Esophagus squamous epithelium (tissue), 5 donors: ENCODE measurements at regions not wholly inside any gene's neighbourhood (a gene's known extent, or its start where the extent isn't known, plus 50 kb on each side); places are given as distances from the start of the nearest gene placed in this dataset.

ENCODE experiments used
- DNase-seq: peaks from one replicate; lab custom pipeline; 2025; lab: John Stamatoyannopoulos, UW
- H3K27ac ChIP-seq, 4 donors: fragments of 200-600 bp; sonication (generic); one replicate each; pipeline ENCODE4 v1.5.1; 2016 to 2019; ENCODE audit warnings: mild to moderate bottlenecking in 1 of 4
- H3K27me3 ChIP-seq, 4 donors: fragments of 200-600 bp; sonication (generic); 1 replicate in 3 of 4; 2 replicates in 1 of 4; pipeline versions ENCODE4 v1.5.1 to v1.6.0; 2017 to 2021; ENCODE audit warnings: antibody characterized with exemption in 1 of 4
- H3K36me3 ChIP-seq, 3 donors: fragments of 200-600 bp; sonication (generic); one replicate each; pipeline ENCODE4 v1.5.1; 2016 to 2019
- H3K4me1 ChIP-seq, 3 donors: fragments of 200-600 bp; sonication (generic); one replicate each; pipeline ENCODE4 v1.5.1; 2017 to 2019
- H3K4me3 ChIP-seq, 4 donors: fragments of 200-600 bp; sonication (generic); 1 replicate in 3 of 4; 2 replicates in 1 of 4; pipeline ENCODE4 v1.5.1; 2016 to 2019; ENCODE audit warnings: mild to moderate bottlenecking in 2 of 4, moderate library complexity in 1 of 4
- H3K9me3 ChIP-seq, 3 donors: fragments of 200-600 bp; sonication (generic); one replicate each; pipeline ENCODE4 v1.5.1; 2016 to 2019
- CTCF ChIP-seq, 6 experiments: fragments of 450-650 bp in 4 of 6; fragments of 200-600 bp in 2 of 6; sonication (generic) in 2 of 6; IDR thresholded peaks; one replicate each; pipeline ENCODE4 v1.5.1; 2016 to 2019; ENCODE audit warnings: antibody characterized with exemption in 6 of 6, mild to moderate bottlenecking in 4 of 6, moderate library complexity in 4 of 6
- POLR2A ChIP-seq, 4 donors: fragments of 450-650 bp; IDR thresholded peaks; one replicate each; pipeline ENCODE4 v1.6.1; 2017; ENCODE audit warnings: antibody characterized with exemption in 4 of 4, mild to moderate bottlenecking in 4 of 4, moderate library complexity in 3 of 4
- WGBS, 2 donors: methylation state at CpG; one replicate each; pipeline ENCODE4 v1.1.5; 2018; 5-methylcytosine and 5-hydroxymethylcytosine counted together
- intact Hi-C: fragments of 100-400 bp; cut with DNase I; formaldehyde crosslinking; loops from one replicate; pipeline ENCODE4 v1.15.0; 2022
- donor health status: DM: yes; HTN: yes; CAD: no.

DNA sequence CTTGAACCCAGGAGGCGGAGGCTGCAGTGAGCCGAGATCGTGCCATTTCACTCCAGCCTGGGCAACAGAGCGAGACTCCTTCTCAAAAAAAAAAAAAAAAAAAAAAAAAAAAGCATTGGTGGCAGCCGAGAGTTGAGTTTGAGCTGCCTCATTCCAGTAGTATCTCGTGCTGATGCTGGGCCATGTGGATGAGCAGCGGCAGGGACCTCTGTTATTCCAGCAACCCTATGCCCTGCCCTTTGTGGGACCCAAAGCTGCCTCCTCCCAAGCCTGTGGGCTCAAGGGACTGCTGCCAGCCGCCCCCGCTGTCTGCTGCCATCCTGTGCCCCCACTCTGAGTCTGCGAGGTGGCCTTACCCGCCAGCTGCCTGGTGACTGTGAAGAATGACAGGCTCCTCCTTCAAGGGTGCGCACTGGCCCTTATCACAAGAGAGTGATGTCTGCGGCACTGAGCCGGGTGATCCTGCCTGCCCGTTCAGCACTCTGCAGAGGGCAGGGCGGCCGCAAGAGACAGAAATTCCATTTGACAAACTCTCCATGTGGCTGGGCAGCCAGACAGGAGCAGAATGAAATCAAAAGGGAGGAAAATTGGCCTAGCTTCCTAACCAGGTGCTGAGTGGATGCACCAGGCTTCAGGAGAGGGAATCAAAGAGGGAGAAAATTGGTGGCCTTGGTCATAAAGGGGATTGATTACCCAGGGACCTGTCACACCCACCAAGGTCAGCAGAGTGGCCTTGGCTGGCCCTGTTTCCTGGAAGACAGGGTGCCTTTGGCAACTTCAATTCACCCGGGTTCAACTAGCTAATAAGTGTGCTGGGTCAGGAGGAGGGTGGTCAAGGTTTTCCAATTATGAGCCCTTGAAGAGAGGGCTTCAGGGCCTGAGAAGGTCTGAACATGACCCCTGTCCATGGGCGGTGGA is 65.3 kb upstream of the ZMIZ1 start:
- Histone ChIP-seq H3K9me3 (no peaks in the 10 kb centered on the region), H3K4me3 (no peak overlapping the region), H3K27ac (peak overlapping the region; percentile 63 to 88 (median 72)), H3K27me3 (no peaks in the 10 kb centered on the region), H3K4me1 (peaks cover 4 to 60% (median 14%) of the 10 kb centered on the region in 3 donors), H3K36me3 (no peaks in the 10 kb centered on the region)
- TF ChIP-seq CTCF (IDR thresholded peaks at IDR 0.05) (no peak), POLR2A (IDR thresholded peaks at IDR 0.05) (no peak)
- WGBS, 2 donors = 85 to 88% methylated on average over 9 to 11 of the region's 19 CpGs
- intact Hi-C loops = no loop called here
- no peak for DNase-seq

DNA sequence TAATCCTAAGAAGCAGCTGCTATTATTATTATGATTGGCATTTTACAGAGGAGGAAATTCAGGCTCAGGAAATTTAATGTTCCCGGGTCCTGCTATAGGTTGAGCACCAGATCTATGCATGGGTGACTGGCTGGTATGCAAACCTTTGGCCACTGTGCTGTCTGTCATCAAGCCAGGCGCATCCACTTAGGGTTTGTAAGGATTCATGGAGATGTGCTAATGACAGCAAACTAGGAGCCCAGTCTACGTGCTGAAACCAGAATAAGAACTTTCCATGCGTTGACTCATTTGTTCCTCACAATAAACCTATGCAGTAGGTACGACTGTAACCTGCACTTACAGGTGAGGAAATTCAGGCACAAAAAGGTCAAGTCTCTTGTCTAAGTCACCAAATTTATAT is 64.5 kb upstream of the ZMIZ1 start:
- Histone ChIP-seq H3K27me3 (no peaks in the 10 kb centered on the region), H3K4me3 (no peak overlapping the region), H3K4me1 (peaks cover 4 to 63% (median 14%) of the 10 kb centered on the region in 3 donors), H3K27ac (peak overlapping the region; percentile 35 to 88 (median 66)), H3K9me3 (no peaks in the 10 kb centered on the region), H3K36me3 (no peaks in the 10 kb centered on the region)
- intact Hi-C loops = no loop called here
- TF ChIP-seq POLR2A (IDR thresholded peaks at IDR 0.05) = no peak
- TF ChIP-seq CTCF (IDR thresholded peaks at IDR 0.05) = no peak
- WGBS, 2 donors = 38 to 49% methylated on average over 4 to 5 of the region's 5 CpGs
- DNase-seq = no peak

- no peak for TF ChIP-seq CTCF (IDR thresholded peaks at IDR 0.05)
- TF ChIP-seq POLR2A (IDR thresholded peaks at IDR 0.05) = no peak
- WGBS, 2 donors = 62 to 74% methylated on average over 5 to 11 of the region's 11 CpGs
- no peak for DNase-seq
These were observed 63.5 kb upstream of the ZMIZ1 start for GRCh38 chr10:79005126-79005810.

GRCh38 chr10:79007018-79007417 is 61.7 kb upstream of the ZMIZ1 start:
- peaks cover 4 to 53% (median 14%) of the 10 kb centered on the region in 3 donors for H3K4me1 ChIP-seq
- intact Hi-C loops = no loop called here
- no peak for TF ChIP-seq CTCF (IDR thresholded peaks at IDR 0.05)
- no peak for TF ChIP-seq POLR2A (IDR thresholded peaks at IDR 0.05)

More at GRCh38 chr10:79005126-79005810, 63.5 kb upstream of the ZMIZ1 start:
- Histone ChIP-seq H3K4me3 (no peak overlapping the region), H3K27ac (peak overlapping the region; percentile 35 to 88 (median 66)), H3K9me3 (no peaks in the 10 kb centered on the region), H3K36me3 (no peaks in the 10 kb centered on the region), H3K4me1 (peaks cover 4 to 63% (median 14%) of the 10 kb centered on the region in 3 donors), H3K27me3 (no peaks in the 10 kb centered on the region)
- intact Hi-C loops = no loop called here

More at GRCh38 chr10:79007018-79007417, 61.7 kb upstream of the ZMIZ1 start:
- Histone ChIP-seq H3K9me3 (no peaks in the 10 kb centered on the region), H3K36me3 (no peaks in the 10 kb centered on the region), H3K4me3 (no peak overlapping the region), H3K27me3 (no peaks in the 10 kb centered on the region), H3K27ac (peak overlapping the region in 1 of 4 donors; percentile 47)
- WGBS, 2 donors = 87 to 89% methylated on average over 8 of the region's 8 CpGs
- no peak for DNase-seq
